H1 (cell line): ENCODE measurements at regions not wholly inside any gene's neighbourhood (a gene's known extent, or its start where the extent isn't known, plus 50 kb on each side); places are given as distances from the start of the nearest gene placed in this dataset.

ENCODE experiments used
- EGR1 ChIP-seq: IDR thresholded peaks from 2 replicates; pipeline ENCODE4 v1.6.1; 2011; ENCODE audit warnings: low read depth, low read length, borderline replicate concordance
- KDM5A ChIP-seq: fragments of 200-600 bp; IDR thresholded peaks from 2 replicates; pipeline ENCODE4 v1.7.1; 2012; ENCODE audit warnings: mild to moderate bottlenecking, low read length, inconsistent platforms, mixed read lengths
- POLR2A ChIP-seq, 2 experiments: IDR thresholded peaks; 1 replicate in 1 of 2; 2 replicates in 1 of 2; pipeline ENCODE4 v1.6.1; 2011; ENCODE audit warnings: low read depth in 2 of 2, low read length in 2 of 2, mild to moderate bottlenecking in 2 of 2; ENCODE audit errors: control extremely low read depth in 1 of 2
- POLR2AphosphoS5 ChIP-seq: IDR thresholded peaks from 2 replicates; pipeline ENCODE4 v1.6.1; 2011; ENCODE audit warnings: low read depth, low read length

DNA sequence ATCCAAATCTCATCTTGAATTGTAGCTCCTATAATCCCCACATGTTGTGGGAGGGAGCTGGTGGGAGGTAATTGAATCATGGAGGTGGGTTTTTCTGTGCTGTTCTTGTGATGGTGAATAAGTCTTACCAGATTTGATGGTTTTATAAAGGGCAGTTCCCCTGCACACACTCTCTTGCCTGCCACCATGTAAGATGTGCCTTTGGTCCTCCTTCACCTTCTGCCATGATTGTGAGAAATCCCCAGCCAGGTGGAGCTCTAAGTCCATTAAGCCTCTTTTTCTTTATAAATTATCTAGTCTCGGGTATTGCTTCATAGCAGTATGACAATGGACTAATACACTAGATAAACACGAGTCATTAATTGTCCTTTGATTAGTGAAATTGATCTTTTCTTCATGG lies 214.5 kb upstream of the CFAP20DC start:
- TF ChIP-seq EGR1 (no peak), KDM5A (no peak), POLR2AphosphoS5 (no peak), POLR2A (IDR thresholded peaks at IDR 0.05; ENCODE audit: control extremely low read depth in 1 of 2, low read depth in 2 of 2, low read length in 2 of 2) (no peak)
